Fibroblast of the conjunctiva (primary cell): ENCODE measurements at regions not wholly inside any gene's neighbourhood (a gene's known extent, or its start where the extent isn't known, plus 50 kb on each side); places are given as distances from the start of the nearest gene placed in this dataset.
"Not testable (repeated sequence)": the region's sequence is repeated elsewhere in the genome, so short reads cannot be mapped to it uniquely, and the experiment has no call there.

Experiments
- DNase-seq: peaks from one replicate; pipeline ENCODE4 v3.0.0-alpha.2; 2010; ENCODE audit warnings: low read depth

DNA sequence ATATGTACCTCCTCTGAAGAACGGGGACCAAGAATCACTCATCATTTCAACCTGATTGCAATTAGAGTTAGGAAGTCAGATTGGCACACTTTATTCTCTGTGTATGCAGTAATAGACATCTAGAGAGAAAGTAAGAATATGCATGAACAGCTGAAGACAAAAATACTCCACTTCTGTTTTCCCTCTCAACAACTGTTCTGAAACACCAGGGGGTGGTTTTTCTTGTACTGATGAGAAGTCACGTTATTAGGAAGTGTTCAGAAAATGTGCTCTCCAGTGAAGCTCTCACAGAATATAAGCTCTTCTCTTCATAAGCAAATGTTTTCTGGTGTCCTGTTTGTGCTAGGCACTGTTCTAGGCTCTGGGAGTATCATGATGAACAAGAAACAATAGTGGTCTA is 531.7 kb upstream of the C9orf72 start:
- DNase-seq, result no peak

- no peak for DNase-seq
These were observed 546.9 kb upstream of the C9orf72 start for GRCh38 chr9:28120184-28120583.

DNA sequence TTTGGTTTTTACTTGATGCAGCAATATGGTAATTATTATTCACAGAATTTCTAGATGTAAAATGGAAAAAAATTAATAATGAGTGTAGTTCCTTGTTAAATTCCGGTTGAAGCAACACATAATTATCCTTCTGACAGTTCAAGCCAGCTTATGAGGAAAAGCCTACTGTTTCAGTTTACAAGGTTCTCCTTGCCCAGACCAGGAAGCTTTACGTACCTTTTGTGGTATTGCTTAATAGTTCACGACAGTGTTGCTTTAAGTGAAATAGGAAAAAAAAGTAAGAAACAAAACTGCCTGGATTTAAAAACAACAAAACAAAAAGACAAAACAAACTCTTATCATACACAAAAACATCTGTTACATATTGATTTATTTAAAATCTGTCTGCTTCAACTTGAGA is 547.3 kb upstream of the C9orf72 start:
- no peak for DNase-seq

DNA sequence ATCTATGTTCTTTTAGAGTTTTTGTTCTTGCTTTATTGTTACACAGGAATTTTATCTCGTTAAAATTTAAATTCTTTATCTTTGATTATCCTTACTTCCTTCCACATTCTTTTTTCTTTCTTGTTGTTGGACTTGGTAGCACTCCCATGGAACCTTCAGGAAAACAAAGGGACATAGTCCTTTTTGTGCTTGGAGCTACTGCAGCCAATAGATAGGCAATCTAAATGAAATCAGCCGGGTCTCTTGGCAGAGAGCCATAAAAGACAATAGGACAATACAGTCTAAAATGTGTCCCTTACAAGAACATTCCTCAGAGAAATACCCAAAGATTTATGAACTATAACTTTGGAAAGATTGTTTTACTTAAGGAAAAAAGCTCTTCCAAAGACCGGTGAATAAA is 548.1 kb upstream of the C9orf72 start:
- no peak for DNase-seq

GRCh38 chr9:28124917-28125316 is 551.6 kb upstream of the C9orf72 start:
- no peak for DNase-seq

DNA sequence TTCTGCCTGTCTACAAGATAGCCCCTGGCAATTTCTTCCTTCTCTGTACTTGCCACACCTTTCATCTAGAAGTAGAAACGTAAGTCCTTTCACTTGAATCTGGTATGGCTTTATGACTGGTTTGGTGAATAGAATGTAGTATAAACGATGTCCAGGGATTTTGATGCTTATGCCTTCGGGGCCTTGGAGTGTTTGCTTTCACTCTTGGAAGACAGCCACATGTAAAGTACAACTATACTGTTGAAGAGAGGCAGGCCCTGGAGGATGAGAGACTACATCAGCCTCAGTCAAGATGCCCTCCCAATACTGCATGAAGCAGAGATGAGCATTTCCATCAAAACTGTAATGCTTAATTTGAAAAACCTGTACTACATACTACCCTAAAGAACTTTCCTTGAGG is 553.8 kb upstream of the C9orf72 start:
- DNase-seq, result no peak

DNA sequence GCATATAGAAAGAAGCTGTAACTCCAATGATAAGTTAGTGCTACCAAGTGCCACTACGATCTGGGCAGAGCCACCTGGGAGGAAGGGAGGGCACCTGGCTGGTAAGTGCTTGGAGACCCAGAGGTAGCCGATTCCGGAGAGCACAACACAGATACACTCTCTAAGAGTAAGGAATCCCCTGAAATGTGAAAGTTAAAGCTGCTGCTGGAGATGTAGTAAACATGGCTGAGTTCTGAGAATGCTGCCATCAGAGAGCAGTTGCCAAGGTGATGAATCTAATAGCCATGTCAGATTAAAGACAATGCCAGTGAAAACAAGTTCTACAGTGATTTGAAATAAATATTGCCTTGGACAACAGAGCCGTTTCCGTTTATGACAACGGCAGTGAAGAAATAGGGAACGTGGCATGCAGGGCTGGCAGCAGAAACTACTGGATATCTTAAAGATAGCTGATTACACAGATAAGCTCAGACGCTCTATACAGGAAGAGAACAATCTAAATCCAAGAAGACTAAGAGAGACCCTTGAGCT is 561.2 kb upstream of the C9orf72 start:
- DNase-seq, result no peak

- DNase-seq, result no peak
These were observed 562.3 kb upstream of the C9orf72 start for GRCh38 chr9:28135549-28135948.

- DNase-seq, result no peak
These were observed 562.8 kb upstream of the C9orf72 start for GRCh38 chr9:28136113-28136512.

- DNase-seq, result not testable (repeated sequence)
These were observed 574.1 kb upstream of the C9orf72 start for GRCh38 chr9:28147430-28147829.

DNA sequence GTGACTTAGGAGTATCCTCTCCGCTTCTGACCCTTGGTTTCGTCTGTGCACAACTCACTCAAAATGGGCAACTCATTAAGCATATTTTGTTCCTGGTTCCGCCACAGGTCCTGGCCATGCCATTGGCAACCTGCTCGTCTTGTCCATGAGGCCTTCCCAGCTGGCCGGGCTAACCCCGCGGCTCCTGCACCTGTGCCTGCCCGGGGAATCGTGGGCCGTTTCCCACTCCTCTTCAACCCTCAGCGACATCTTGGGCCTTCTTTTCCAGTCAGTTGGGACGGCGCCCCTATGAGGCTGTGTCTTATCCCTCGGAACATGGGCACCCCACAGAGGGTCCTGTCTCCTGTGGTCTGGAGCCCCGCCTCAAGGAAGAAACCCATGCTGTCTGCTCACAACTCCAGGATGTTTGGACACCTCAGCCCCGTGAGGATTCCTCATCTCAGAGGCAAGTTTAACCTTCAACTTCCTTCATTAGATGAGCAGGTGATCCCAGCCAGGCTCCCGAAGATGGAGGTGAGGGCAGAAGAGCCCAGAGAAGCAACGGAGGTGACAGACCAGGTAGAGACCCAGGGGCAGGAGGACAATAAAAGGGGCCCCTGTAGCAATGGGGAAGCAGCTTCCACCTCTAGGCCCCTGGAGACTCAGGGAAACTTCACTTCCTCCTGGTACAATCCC is 574.8 kb upstream of the C9orf72 start:
- DNase-seq, result not testable (repeated sequence)

DNA sequence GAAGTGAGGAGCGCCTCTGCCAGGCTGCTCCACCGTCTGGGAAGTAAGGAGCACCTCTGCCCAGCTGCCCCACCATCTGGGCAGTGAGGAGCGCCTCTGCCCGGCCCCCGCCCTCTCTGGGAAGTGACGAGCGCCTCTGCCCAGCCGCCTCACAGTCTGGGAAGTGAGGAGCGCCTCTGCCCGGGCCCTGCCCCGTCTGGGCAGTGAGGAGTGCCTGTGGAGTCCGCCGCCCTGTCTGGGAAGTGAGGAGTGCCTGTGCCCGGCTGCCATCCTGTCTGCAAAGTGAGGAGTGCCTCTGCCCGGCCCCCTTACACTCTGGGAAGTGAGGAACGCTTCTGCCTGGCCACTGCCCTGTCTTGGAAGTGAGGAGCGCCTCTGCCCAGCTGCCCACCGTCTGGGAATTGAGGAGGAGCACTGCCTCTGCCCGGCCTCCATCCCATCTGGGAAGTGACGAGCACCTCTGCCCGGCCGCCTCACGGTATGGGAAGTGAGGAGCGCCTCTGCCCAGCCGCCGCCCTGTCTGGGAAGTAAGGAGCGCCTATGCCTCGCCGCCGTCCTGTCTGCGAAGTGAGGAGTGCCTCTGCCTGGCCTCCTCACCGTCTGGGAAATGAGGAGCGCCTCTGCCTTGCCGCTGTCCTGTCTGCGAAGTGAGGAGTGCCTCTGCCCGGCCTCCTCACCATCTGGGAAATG is 576.2 kb upstream of the C9orf72 start:
- not testable (repeated sequence) for DNase-seq

DNA sequence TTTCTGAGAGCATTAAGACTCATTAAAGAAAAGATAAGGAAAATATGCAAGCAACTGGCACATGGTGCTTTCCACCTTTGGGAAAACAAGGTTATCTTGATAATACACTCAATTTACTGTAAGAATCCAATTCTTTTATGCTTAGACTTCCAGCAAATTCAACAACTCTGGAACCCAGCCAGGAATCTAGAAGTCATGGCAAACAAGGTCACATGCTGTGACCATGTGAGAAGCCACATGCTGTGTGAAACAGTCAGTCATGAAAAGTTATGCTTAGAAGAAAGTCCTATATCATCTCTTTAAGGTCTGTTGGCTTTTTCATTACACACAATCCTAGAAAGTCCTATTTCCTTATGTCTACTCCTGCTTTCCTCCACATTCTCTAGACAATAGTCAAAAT is 581.8 kb upstream of the C9orf72 start:
- DNase-seq, result no peak

DNA sequence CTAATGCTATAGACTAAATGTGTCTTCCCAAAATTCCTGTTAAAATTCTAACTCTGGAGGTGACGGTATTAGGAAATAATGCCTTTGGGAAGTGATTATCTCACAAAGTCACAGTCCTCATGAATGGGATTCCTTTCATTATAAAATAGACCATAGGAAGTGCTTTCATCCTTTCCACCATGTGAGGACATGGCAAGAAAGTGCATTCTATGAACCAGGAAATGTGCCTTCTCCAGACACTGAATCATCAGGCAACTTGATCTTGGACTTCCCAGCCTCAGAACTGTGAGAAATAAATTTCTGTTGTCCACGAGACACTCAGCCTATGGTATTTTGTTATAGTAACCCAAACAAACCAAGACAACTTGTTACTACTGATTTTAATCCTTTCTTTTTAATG is 582.4 kb upstream of the C9orf72 start:
- no peak for DNase-seq

- no peak for DNase-seq
These were observed 585.2 kb upstream of the C9orf72 start for GRCh38 chr9:28158451-28158850.

DNA sequence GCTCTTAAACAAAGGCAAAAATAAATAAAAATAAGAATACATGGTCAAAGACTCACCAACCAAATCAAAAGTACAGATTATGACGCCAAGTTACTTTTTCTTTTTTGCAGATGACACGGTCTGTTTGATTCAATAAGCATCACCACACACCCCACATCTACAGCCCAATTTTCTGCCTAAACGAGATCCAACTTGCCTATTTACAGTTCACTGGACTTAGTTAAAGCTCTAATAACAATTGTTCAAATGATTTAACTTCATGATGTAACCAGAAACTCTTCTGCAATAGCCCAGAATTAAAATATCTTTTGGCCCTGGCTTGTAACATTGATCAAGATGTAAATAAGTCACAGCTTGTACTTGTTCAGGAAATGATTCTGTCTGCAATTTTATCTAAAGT is 590.3 kb upstream of the C9orf72 start:
- DNase-seq, result no peak

- DNase-seq, result no peak
These were observed 592.9 kb upstream of the C9orf72 start for GRCh38 chr9:28166179-28166578.

DNA sequence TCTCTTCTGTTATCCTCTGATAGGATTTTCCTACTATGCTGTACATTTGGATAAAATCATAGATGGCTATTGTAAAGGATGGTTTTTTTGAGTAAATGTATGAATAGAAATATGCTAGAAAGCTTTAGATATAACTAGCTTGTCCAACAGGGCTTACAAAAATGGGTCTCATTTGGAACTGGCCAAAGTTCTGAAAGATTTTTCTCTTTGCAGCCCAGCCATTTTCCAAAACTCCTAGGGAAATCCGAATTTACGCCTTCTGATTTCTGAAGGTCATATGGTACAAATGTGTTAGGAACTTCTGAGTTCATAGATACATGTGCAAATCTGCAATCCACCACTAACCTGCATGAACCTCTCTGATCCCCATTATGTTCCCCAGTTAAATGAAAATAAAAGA is 603.9 kb upstream of the C9orf72 start:
- DNase-seq, result no peak

GRCh38 chr9:28177925-28178324 is 604.6 kb upstream of the C9orf72 start:
- no peak for DNase-seq

DNA sequence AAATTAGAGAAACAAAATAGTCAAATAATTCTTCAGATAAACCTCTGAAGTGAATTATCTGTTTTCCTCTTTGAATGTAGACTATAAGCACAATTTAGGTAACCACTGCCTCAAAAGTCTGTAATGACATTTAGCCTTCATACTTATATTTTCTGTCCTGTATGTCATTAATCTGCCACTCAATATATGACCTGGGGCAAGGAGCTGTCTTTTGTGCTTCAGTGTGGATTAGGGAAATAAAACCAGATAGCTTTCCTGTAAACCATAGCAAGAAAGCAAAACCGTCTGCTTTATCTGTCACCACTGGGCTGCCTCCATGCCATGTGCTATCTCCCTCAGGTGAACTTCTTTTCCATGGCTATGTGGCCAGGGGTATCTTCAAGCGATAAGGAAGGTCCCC is 606.6 kb upstream of the C9orf72 start:
- DNase-seq, result no peak

DNA sequence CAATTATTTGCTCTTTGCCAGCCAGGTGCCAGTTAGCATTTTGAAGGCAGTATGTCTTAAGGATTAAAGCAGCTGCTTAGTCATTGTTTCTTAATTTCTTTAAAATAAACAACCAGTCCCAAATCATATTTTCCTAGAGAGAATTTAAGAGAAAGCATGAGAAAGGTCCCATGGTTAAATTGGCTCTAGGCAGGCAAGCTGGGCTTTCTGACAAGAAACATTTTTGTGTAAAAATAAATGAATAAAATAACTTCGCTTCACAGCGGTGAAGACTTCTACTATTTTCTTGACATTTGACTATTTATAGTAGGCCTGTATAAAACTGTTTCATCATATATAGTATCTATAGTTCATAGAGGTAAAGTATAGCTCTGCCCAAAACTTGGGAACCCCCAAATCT is 617.7 kb upstream of the C9orf72 start:
- DNase-seq, result no peak

- DNase-seq, result no peak
These were observed 624.4 kb upstream of the C9orf72 start for GRCh38 chr9:28197653-28198052.

DNA sequence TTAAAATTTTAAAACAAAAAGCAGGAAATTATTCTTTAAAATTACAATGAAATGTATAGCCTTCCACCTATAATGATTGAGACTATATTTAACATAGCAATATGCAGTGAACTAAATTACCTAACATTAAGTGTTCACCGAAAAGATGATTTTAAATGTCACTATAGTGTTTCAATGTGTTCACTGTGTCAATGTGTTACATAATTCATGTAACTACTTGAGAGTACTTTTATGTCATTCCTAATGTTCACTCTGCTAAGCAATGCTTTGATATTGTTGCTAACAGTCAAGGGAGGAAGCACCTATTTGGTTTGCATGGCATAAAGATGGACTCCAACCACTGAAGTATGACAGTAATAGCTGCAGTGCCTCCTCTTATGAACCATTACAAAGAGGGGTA is 629.8 kb upstream of the C9orf72 start:
- no peak for DNase-seq

DNA sequence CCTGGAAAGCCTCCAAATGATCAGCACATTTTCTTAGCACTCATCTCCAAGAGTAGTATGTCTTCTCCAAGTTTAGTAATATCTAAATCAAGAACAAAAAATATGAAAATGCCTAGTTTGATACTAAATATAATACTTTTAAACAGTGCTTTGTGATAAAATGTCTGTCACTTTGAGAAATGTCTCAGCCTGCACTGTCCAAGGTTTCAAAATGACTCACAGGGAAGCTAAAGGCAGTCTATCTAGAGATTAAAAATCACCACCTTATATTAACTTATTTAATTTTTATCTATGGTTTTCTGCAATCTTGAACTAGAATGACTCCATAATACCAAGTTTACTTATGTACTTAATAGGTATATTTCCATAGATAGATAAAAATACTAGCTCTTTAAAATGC is 633.0 kb upstream of the C9orf72 start:
- no peak for DNase-seq
